H1 (cell line): ENCODE measurements at regions not wholly inside any gene's neighbourhood (a gene's known extent, or its start where the extent isn't known, plus 50 kb on each side); places are given as distances from the start of the nearest gene placed in this dataset.

Experiments
- CTCF ChIA-PET: fragments of 300-600 bp; sonication (Branson Sonifier 250); formaldehyde crosslinking; loops from one replicate; lab custom pipeline; 2021; ENCODE audit not compliant: partially characterized antibody; lab: Charles Lee
- POLR2A ChIA-PET: fragments of 300-600 bp; sonication (Branson Sonifier 250); formaldehyde crosslinking; loops from one replicate; lab custom pipeline; 2021; ENCODE audit warnings: inconsistent platforms; ENCODE audit not compliant: partially characterized antibody; lab: Charles Lee
- DNase-seq, 2 experiments: peaks; one replicate each; pipeline versions ENCODE4 v3.0.0 to v3.0.0-alpha.2; 2010 to 2022; ENCODE audit warnings: low spot score in 2 of 2, low read depth in 1 of 2, mixed read lengths in 1 of 2
- FAIRE-seq: peaks from 2 replicates; lab custom pipeline; 2011; peaks lifted over from hg19 to GRCh38; lab: Jason Lieb, UNC
- H2AFZ ChIP-seq: 2 replicates; pipeline ENCODE4 v1.8.1; 2012; ENCODE audit warnings: low read length, inconsistent platforms
- H2AK5ac ChIP-seq: 2 replicates; pipeline ENCODE4 v1.6.1; 2013; ENCODE audit warnings: low read depth, low read length
- H2BK120ac ChIP-seq: replicated peaks from 2 replicates; pipeline ENCODE3; 2013; ENCODE audit warnings: low read depth, low read length, inconsistent platforms
- H2BK12ac ChIP-seq: 2 replicates; pipeline ENCODE4 v1.6.1; 2013; ENCODE audit warnings: low read depth, low read length
- H2BK15ac ChIP-seq: 2 replicates; pipeline ENCODE4 v1.6.1; 2013; ENCODE audit warnings: low read length
- H2BK20ac ChIP-seq: 2 replicates; pipeline ENCODE4 v1.6.1; 2013; ENCODE audit warnings: low read length
- H2BK5ac ChIP-seq: 2 replicates; pipeline ENCODE4 v1.6.1; 2013; ENCODE audit warnings: low read depth, low read length
- H3K14ac ChIP-seq: 2 replicates; pipeline ENCODE4 v1.6.1; 2013; ENCODE audit warnings: inconsistent platforms; ENCODE audit not compliant: insufficient read length
- H3K18ac ChIP-seq: 2 replicates; pipeline ENCODE4 v1.6.1; 2013; ENCODE audit warnings: low read length; ENCODE audit errors: extremely low read depth
- H3K23ac ChIP-seq: 2 replicates; pipeline ENCODE4 v1.6.1; 2013; ENCODE audit warnings: inconsistent platforms; ENCODE audit not compliant: insufficient read length
- H3K23me2 ChIP-seq: 2 replicates; pipeline ENCODE4 v1.6.1; 2013; ENCODE audit warnings: low read depth, low read length
- H3K27ac ChIP-seq: 2 replicates; pipeline ENCODE4 v1.6.1; 2011; ENCODE audit warnings: low read depth, low read length, inconsistent platforms
- H3K27me3 ChIP-seq, 4 experiments: replicated peaks in 1 of 4; 1 replicate in 1 of 4; 2 replicates in 3 of 4; pipeline versions ENCODE4 v1.6.1 to v1.8.1; 2011 to 2013; ENCODE audit warnings: low read length in 3 of 4, mild to moderate bottlenecking in 3 of 4, inconsistent platforms in 2 of 4, mixed read lengths in 2 of 4, moderate library complexity in 1 of 4; ENCODE audit not compliant: control insufficient read depth in 3 of 4, insufficient read depth in 3 of 4; ENCODE audit errors: extremely low read depth in 1 of 4
- H3K36me3 ChIP-seq, 4 experiments: 2 replicates each; pipeline versions ENCODE4 v1.6.1 to v1.8.1; 2011 to 2013; ENCODE audit warnings: mild to moderate bottlenecking in 4 of 4, low read length in 3 of 4, moderate library complexity in 2 of 4, control low read depth in 1 of 4, inconsistent platforms in 1 of 4; ENCODE audit not compliant: insufficient read depth in 4 of 4, control insufficient read depth in 2 of 4
- H3K4ac ChIP-seq: replicated peaks from 2 replicates; pipeline ENCODE3; 2013; ENCODE audit warnings: low read length, low read depth, mixed read lengths, inconsistent platforms; ENCODE audit not compliant: insufficient read length
- H3K4me1 ChIP-seq, 4 experiments: replicated peaks in 1 of 4; 1 replicate in 1 of 4; 2 replicates in 3 of 4; pipeline versions ENCODE4 v1.6.1 to v1.8.1; 2011 to 2013; ENCODE audit warnings: low read length in 3 of 4, inconsistent platforms in 2 of 4, mixed read lengths in 1 of 4; ENCODE audit not compliant: insufficient read depth in 4 of 4, control insufficient read depth in 3 of 4
- H3K4me2 ChIP-seq, 2 experiments: 2 replicates each; pipeline versions ENCODE4 v1.6.1 to v1.8.1; 2011 to 2013; ENCODE audit warnings: low read depth in 2 of 2, low read length in 2 of 2, control low read depth in 1 of 2, inconsistent platforms in 1 of 2, mild to moderate bottlenecking in 1 of 2; ENCODE audit not compliant: insufficient read depth in 1 of 2
- H3K4me3 ChIP-seq, 4 experiments: fragments of 200-600, 300-600 bp in 1 of 4; sonication (generic), shearing (Covaris generic), sonication (Bioruptor Twin) in 1 of 4; 2 replicates each; pipeline versions ENCODE4 v1.5.1 to v1.8.1; 2011 to 2016; ENCODE audit warnings: low read length in 4 of 4, low read depth in 3 of 4, control low read depth in 2 of 4, inconsistent platforms in 2 of 4, mild to moderate bottlenecking in 2 of 4, mixed read lengths in 1 of 4, moderate library complexity in 1 of 4; ENCODE audit not compliant: insufficient read depth in 2 of 4; ENCODE audit errors: extremely low read depth in 1 of 4
- H3K56ac ChIP-seq: replicated peaks from 2 replicates; pipeline ENCODE3; 2013; ENCODE audit warnings: low read depth, mild to moderate bottlenecking, mixed read lengths, low read length, inconsistent platforms; ENCODE audit not compliant: insufficient read length
- H3K79me1 ChIP-seq: 2 replicates; pipeline ENCODE4 v1.6.1; 2013; ENCODE audit warnings: low read depth, low read length, control low read depth
- H3K79me2 ChIP-seq, 2 experiments: 2 replicates each; pipeline versions ENCODE4 v1.6.1 to v1.8.1; 2012 to 2013; ENCODE audit warnings: low read length in 2 of 2, mild to moderate bottlenecking in 2 of 2, inconsistent platforms in 1 of 2; ENCODE audit not compliant: insufficient read depth in 2 of 2, control insufficient read depth in 1 of 2
- H3K9ac ChIP-seq, 4 experiments: replicated peaks in 1 of 4; 1 replicate in 1 of 4; 2 replicates in 3 of 4; pipeline versions ENCODE4 v1.6.1 to v1.8.1; 2011 to 2013; ENCODE audit warnings: low read depth in 3 of 4, low read length in 3 of 4, control low read depth in 2 of 4, mild to moderate bottlenecking in 2 of 4, moderate library complexity in 2 of 4, inconsistent platforms in 1 of 4; ENCODE audit errors: extremely low read depth in 1 of 4
- H3K9me3 ChIP-seq, 2 experiments: 2 replicates each; pipeline versions ENCODE4 v1.6.1 to v1.8.1; 2012 to 2013; ENCODE audit warnings: mild to moderate bottlenecking in 2 of 2, moderate library complexity in 2 of 2, control low read depth in 1 of 2, inconsistent platforms in 1 of 2, low read depth in 1 of 2, low read length in 1 of 2, mixed read lengths in 1 of 2; ENCODE audit not compliant: insufficient read depth in 2 of 2
- H4K20me1 ChIP-seq, 2 experiments: replicated peaks in 1 of 2; 2 replicates each; pipeline versions ENCODE3 to v1.8.1; 2011 to 2013; ENCODE audit warnings: inconsistent platforms in 2 of 2, low read length in 2 of 2, mild to moderate bottlenecking in 1 of 2; ENCODE audit not compliant: insufficient read depth in 2 of 2, control insufficient read depth in 1 of 2
- H4K5ac ChIP-seq: 2 replicates; pipeline ENCODE4 v1.6.1; 2013; ENCODE audit warnings: low read length, low read depth, mixed read lengths, inconsistent platforms; ENCODE audit not compliant: insufficient read length
- H4K8ac ChIP-seq: 2 replicates; pipeline ENCODE4 v1.8.0; 2013; ENCODE audit warnings: mild to moderate bottlenecking, moderate library complexity, low read length, inconsistent platforms; ENCODE audit not compliant: insufficient read depth; ENCODE audit errors: extremely low read depth
- H4K91ac ChIP-seq: replicated peaks from 2 replicates; pipeline ENCODE3; 2013; ENCODE audit warnings: low read length, mixed read lengths, inconsistent platforms; ENCODE audit not compliant: insufficient read length
- ATF2 ChIP-seq: IDR thresholded peaks from 2 replicates; pipeline ENCODE4 v1.6.1; 2012; ENCODE audit warnings: low read length, inconsistent platforms
- CBX5 ChIP-seq: fragments of 300-800, 300-1000 bp; sonication (generic); IDR thresholded peaks from 2 replicates; pipeline ENCODE4 v1.7.1; 2016; ENCODE audit warnings: antibody characterized with exemption, low read length, low read depth
- CHD2 ChIP-seq: IDR thresholded peaks from 2 replicates; pipeline ENCODE4 v1.6.1; 2012; ENCODE audit warnings: low read length, improper control_type of control experiment
- CREB1 ChIP-seq: IDR thresholded peaks from 2 replicates; pipeline ENCODE4 v1.6.1; 2012; ENCODE audit warnings: inconsistent platforms
- EGR1 ChIP-seq: IDR thresholded peaks from 2 replicates; pipeline ENCODE4 v1.6.1; 2011; ENCODE audit warnings: low read depth, low read length, borderline replicate concordance
- EP300 ChIP-seq, 2 experiments: IDR thresholded peaks; 1 replicate in 1 of 2; 2 replicates in 1 of 2; pipeline ENCODE4 v1.6.1; 2011 to 2012; ENCODE audit warnings: low read depth in 2 of 2, low read length in 2 of 2, mild to moderate bottlenecking in 2 of 2, borderline replicate concordance in 1 of 2, inconsistent platforms in 1 of 2, moderate library complexity in 1 of 2
- RNF2 ChIP-seq: fragments of 200-900, 300-1000 bp; sonication (generic); IDR thresholded peaks from 2 replicates; pipeline ENCODE4 v1.7.1; 2016; ENCODE audit warnings: borderline replicate concordance, low read depth, mild to moderate bottlenecking, antibody characterized with exemption, low read length; ENCODE audit not compliant: poor library complexity, severe bottlenecking; ENCODE audit errors: missing control alignments
- TCF12 ChIP-seq: IDR thresholded peaks from 2 replicates; pipeline ENCODE4 v1.6.1; 2011; ENCODE audit warnings: low read depth, mild to moderate bottlenecking, low read length
- WGBS, 2 experiments: shearing (Covaris generic) in 1 of 2; methylation state at CpG; one replicate each; pipeline versions ENCODE4 v1.1.6 to v1.1.7; 2013 to 2015; ENCODE audit warnings: low lambda C conversion rate in 2 of 2, mixed read lengths in 2 of 2, inconsistent platforms in 1 of 2, low coverage in 1 of 2, missing lambda C conversion rate in 1 of 2; ENCODE audit not compliant: insufficient replicate concordance in 2 of 2, insufficient coverage in 1 of 2, insufficient read length in 1 of 2; ENCODE audit errors: extremely low coverage in 1 of 2, missing lambda C conversion rate in 1 of 2; 5-methylcytosine and 5-hydroxymethylcytosine counted together

- H2BK120ac ChIP-seq = no peak overlapping the region
- H2BK5ac ChIP-seq = no peak overlapping the region
- no peak overlapping the region for H2BK12ac ChIP-seq
- DNase-seq (no peak), FAIRE-seq (no peak)
- H2AK5ac ChIP-seq = no peak overlapping the region
- 92% methylated on average over 2 of the region's 2 CpGs; no CpG with 5 or more reads in 1 of the 2 experiments for WGBS, 2 experiments
- no peak overlapping the region for H2BK20ac ChIP-seq
- no peak overlapping the region for H4K91ac ChIP-seq
- H4K5ac ChIP-seq = no peak overlapping the region
- no peaks in the 10 kb centered on the region for H3K27me3 ChIP-seq
- H3K36me3 ChIP-seq = no peaks in the 10 kb centered on the region
- H3K4ac ChIP-seq = no peak overlapping the region
- H3K79me1 ChIP-seq = no peaks in the 10 kb centered on the region
- no peak overlapping the region for H3K14ac ChIP-seq
- no peak overlapping the region for H3K9ac ChIP-seq
- no peak overlapping the region for H3K4me3 ChIP-seq
- H3K56ac ChIP-seq = no peak overlapping the region
- no peaks in the 10 kb centered on the region for H4K20me1 ChIP-seq
- no peak overlapping the region for H3K4me2 ChIP-seq
- ChIA-PET CTCF (no interaction called here), POLR2A (interaction anchor here (0.7 kb wide), 1 partner anchor 59 kb away, joined by 5 read pairs; no protein-coding TSS in a partner anchor)
- no peaks in the 10 kb centered on the region for H3K4me1 ChIP-seq
- H3K27ac ChIP-seq = no peak overlapping the region
- H3K23me2 ChIP-seq = no peaks in the 10 kb centered on the region
- no peak overlapping the region for H4K8ac ChIP-seq
- H3K18ac ChIP-seq = no peak overlapping the region
- H3K23ac ChIP-seq = no peak overlapping the region
- H2AFZ ChIP-seq = no peak overlapping the region
- H2BK15ac ChIP-seq = no peak overlapping the region
- H3K79me2 ChIP-seq = no peaks in the 10 kb centered on the region
- peaks cover 0 to 2% of the 10 kb centered on the region in 2 experiments; a peak in 1 of 4 replicates for H3K9me3 ChIP-seq
- TF ChIP-seq EP300 (IDR thresholded peaks at IDR 0.05; ENCODE audit: borderline replicate concordance in 1 of 2, low read depth in 2 of 2, low read length in 2 of 2) (no peak), RNF2 (no peak), TCF12 (no peak), ATF2 (no peak), EGR1 (no peak), CBX5 (no peak), CREB1 (no peak), CHD2 (no peak)
These were observed 321.6 kb downstream of the STIM2 start for GRCh38 chr4:27182211-27182610.
